ENCODE measurements at regions not wholly inside any gene's neighbourhood (a gene's known extent, or its start where the extent isn't known, plus 50 kb on each side); places are given as distances from the start of the nearest gene placed in this dataset.
"Not testable (repeated sequence)": the region's sequence is repeated elsewhere in the genome, so short reads cannot be mapped to it uniquely, and the experiment has no call there.

DNA sequence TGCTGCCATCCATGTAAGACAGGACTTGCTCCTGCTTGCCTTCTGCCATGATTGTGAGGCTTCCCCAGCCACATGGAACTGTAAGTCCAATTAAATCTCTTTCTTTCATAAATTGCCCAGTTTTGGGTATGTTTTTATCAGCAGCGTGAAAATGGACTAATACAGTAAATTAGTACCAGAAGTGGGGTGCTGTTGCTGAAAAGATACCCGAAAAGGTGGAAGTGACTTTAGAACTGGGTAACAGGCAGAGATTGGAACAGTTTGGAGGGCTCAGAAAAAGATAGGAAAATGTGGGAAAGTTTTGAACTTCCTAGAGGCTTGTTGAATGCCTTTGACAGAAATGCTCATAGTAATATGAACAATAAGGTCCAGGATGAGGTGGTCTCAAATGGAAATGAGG, 253.3 kb downstream of the YTHDC2 start:
- TF ChIP-seq EZH2phosphoT487 (IDR thresholded peaks at IDR 0.05; ENCODE audit: insufficient read depth, low read depth); EZH2 (IDR thresholded peaks at IDR 0.05; ENCODE audit: insufficient read depth, poor library complexity, severe bottlenecking): not testable (repeated sequence)
